Lung (tissue), 11 donors: ENCODE measurements at regions not wholly inside any gene's neighbourhood (a gene's known extent, or its start where the extent isn't known, plus 50 kb on each side); places are given as distances from the start of the nearest gene placed in this dataset.

Experiments
- ATAC-seq: fragments of 200-7000 bp; cut with Tn5 transposase; one replicate; pipeline ENCODE4 v1.9.1; 2020; ENCODE audit warnings: moderate number of reproducible peaks; ENCODE audit not compliant: insufficient read depth, low FRiP score
- DNase-seq, 3 donors: peaks; one replicate each; pipeline ENCODE4 v3.0.0-alpha.2; 2013 to 2017
- H3K27ac ChIP-seq, 2 donors: one replicate each; pipeline ENCODE4 v1.5.1; 2013; ENCODE audit warnings: mild to moderate bottlenecking in 2 of 2, moderate library complexity in 2 of 2, control low read depth in 1 of 2, inconsistent platforms in 1 of 2, low read depth in 1 of 2, low read length in 1 of 2
- H3K27me3 ChIP-seq, 3 donors: one replicate each; pipeline ENCODE4 v1.5.1; 2013; ENCODE audit warnings: low read length in 2 of 3; ENCODE audit not compliant: control insufficient read depth in 3 of 3, insufficient read depth in 3 of 3
- H3K36me3 ChIP-seq, 4 donors: one replicate each; pipeline ENCODE4 v1.5.1; 2013; ENCODE audit warnings: low read length in 4 of 4, mild to moderate bottlenecking in 1 of 4, moderate library complexity in 1 of 4; ENCODE audit not compliant: control insufficient read depth in 4 of 4, insufficient read depth in 4 of 4
- H3K4me1 ChIP-seq, 5 donors: one replicate each; pipeline ENCODE4 v1.5.1; 2013; ENCODE audit warnings: low read length in 5 of 5, mild to moderate bottlenecking in 2 of 5, moderate library complexity in 1 of 5; ENCODE audit not compliant: control insufficient read depth in 5 of 5, insufficient read depth in 5 of 5
- H3K4me3 ChIP-seq: one replicate; pipeline ENCODE4 v1.5.1; 2013; ENCODE audit warnings: mild to moderate bottlenecking, control low read depth, moderate library complexity
- H3K9ac ChIP-seq, 2 donors: one replicate each; pipeline ENCODE4 v1.5.1; 2013; ENCODE audit warnings: low read length in 2 of 2, control low read depth in 1 of 2; ENCODE audit not compliant: insufficient read depth in 1 of 2
- H3K9me3 ChIP-seq, 4 donors: one replicate each; pipeline ENCODE4 v1.5.1; 2013; ENCODE audit warnings: low read length in 3 of 4, mild to moderate bottlenecking in 1 of 4, moderate library complexity in 1 of 4; ENCODE audit not compliant: control insufficient read depth in 4 of 4, insufficient read depth in 3 of 4
- CTCF ChIP-seq: IDR thresholded peaks from 2 replicates; pipeline ENCODE4 v1.5.1; 2012; ENCODE audit warnings: mild to moderate bottlenecking; ENCODE audit errors: control extremely low read depth, extremely low read depth
- WGBS, 2 donors: extraction: QIAGEN DNeasy Blood & Tissue Kit; methylation state at CpG; one replicate each; pipeline ENCODE4 v1.1.7; 2013; 5-methylcytosine and 5-hydroxymethylcytosine counted together
- donor health status: control.
- donor health status: control.
- donor health status: Bipolar disorder and iron deficiency.
- donor health status: healthy.
- donor health status: DM: yes; HTN: yes; CAD: no.

GRCh38 chr3:193800138-193801043 is 207.4 kb downstream of the OPA1 start:
- Histone ChIP-seq H3K4me1 (peaks cover 0 to 3% (median 0%) of the 10 kb centered on the region in 5 donors), H3K9ac (no peak overlapping the region), H3K4me3 (no peak overlapping the region), H3K9me3 (no peaks in the 10 kb centered on the region), H3K27me3 (no peaks in the 10 kb centered on the region), H3K27ac (no peak overlapping the region), H3K36me3 (no peaks in the 10 kb centered on the region)
- no peak for DNase-seq
- 55 to 74% methylated on average over 12 of the region's 12 CpGs for WGBS, 2 donors
- TF ChIP-seq CTCF, result no peak
- ATAC-seq, result no peak

GRCh38 chr3:193801097-193801496 is 208.1 kb downstream of the OPA1 start:
- Histone ChIP-seq H3K9me3 (no peaks in the 10 kb centered on the region), H3K4me1 (peaks cover 0 to 3% (median 0%) of the 10 kb centered on the region in 5 donors), H3K27me3 (no peaks in the 10 kb centered on the region), H3K27ac (no peak overlapping the region), H3K9ac (no peak overlapping the region), H3K4me3 (no peak overlapping the region), H3K36me3 (no peaks in the 10 kb centered on the region)
- no peak for TF ChIP-seq CTCF
- DNase-seq, result no peak
- no peak for ATAC-seq

GRCh38 chr3:193803288-193803687 is 210.3 kb downstream of the OPA1 start:
- 77 to 79% methylated on average over 4 of the region's 4 CpGs for WGBS, 2 donors
- Histone ChIP-seq H3K27ac (no peak overlapping the region), H3K9ac (no peak overlapping the region), H3K4me3 (no peak overlapping the region), H3K4me1 (peaks cover 0 to 3% (median 0%) of the 10 kb centered on the region in 5 donors), H3K36me3 (no peaks in the 10 kb centered on the region), H3K9me3 (no peaks in the 10 kb centered on the region), H3K27me3 (no peaks in the 10 kb centered on the region)
- no peak for TF ChIP-seq CTCF
- ATAC-seq, result no peak
- DNase-seq, result no peak
